D721Med (cell line): ENCODE measurements at regions not wholly inside any gene's neighbourhood (a gene's known extent, or its start where the extent isn't known, plus 50 kb on each side); places are given as distances from the start of the nearest gene placed in this dataset.

Experiments
- DNase-seq: peaks from one replicate; pipeline ENCODE4 v3.0.0; 2011; ENCODE audit warnings: low spot score; ENCODE audit not compliant: insufficient read length
- FAIRE-seq: peaks from 2 replicates; lab custom pipeline; 2011; peaks lifted over from hg19 to GRCh38; lab: Jason Lieb, UNC
- CTCF ChIP-seq: IDR thresholded peaks from 2 replicates; pipeline ENCODE4 v1.5.1; 2012; ENCODE audit warnings: mild to moderate bottlenecking, control low read depth; ENCODE audit not compliant: insufficient read depth; ENCODE audit errors: missing control alignments

- FAIRE-seq (no peak), DNase-seq (no peak)
- TF ChIP-seq CTCF: no peak
Measured at GRCh38 chr9:85291266-85291665, 450.5 kb downstream of the AGTPBP1 start.

GRCh38 chr9:85290019-85290418, 451.7 kb downstream of the AGTPBP1 start:
- DNase-seq: no peak
- FAIRE-seq: no peak
- no peak for TF ChIP-seq CTCF

GRCh38 chr9:85289142-85289541, 452.6 kb downstream of the AGTPBP1 start:
- TF ChIP-seq CTCF: no peak
- FAIRE-seq (no peak), DNase-seq (no peak)

GRCh38 chr9:85283421-85283820, 458.3 kb downstream of the AGTPBP1 start:
- DNase-seq (no peak), FAIRE-seq (no peak)

GRCh38 chr9:85278769-85279168, 463.0 kb downstream of the AGTPBP1 start:
- no peak for TF ChIP-seq CTCF
- no peak for DNase-seq
- no peak for FAIRE-seq

More at GRCh38 chr9:85283421-85283820, 458.3 kb downstream of the AGTPBP1 start:
- TF ChIP-seq CTCF: no peak

- DNase-seq (no peak), FAIRE-seq (no peak)
- TF ChIP-seq CTCF: no peak
Measured at GRCh38 chr9:85276741-85277140, 465.0 kb downstream of the AGTPBP1 start.

- no peak for FAIRE-seq
- DNase-seq: no peak
Measured at GRCh38 chr9:85269811-85270210, 471.9 kb downstream of the AGTPBP1 start.

More at GRCh38 chr9:85269811-85270210, 471.9 kb downstream of the AGTPBP1 start:
- no peak for TF ChIP-seq CTCF
